Esophagus (tissue), 2 donors: ENCODE measurements at regions not wholly inside any gene's neighbourhood (a gene's known extent, or its start where the extent isn't known, plus 50 kb on each side); places are given as distances from the start of the nearest gene placed in this dataset.
A peak's percentile ranks its signal among the peaks of the same experiment; 100 is the strongest.
"Not testable (repeated sequence)": the region's sequence is repeated elsewhere in the genome, so short reads cannot be mapped to it uniquely, and the experiment has no call there.

Experiments
- H3K27ac ChIP-seq, 2 donors: one replicate each; pipeline ENCODE4 v1.5.1; 2013; ENCODE audit warnings: low read depth in 2 of 2, mild to moderate bottlenecking in 2 of 2, inconsistent platforms in 1 of 2, low read length in 1 of 2, moderate library complexity in 1 of 2
- H3K27me3 ChIP-seq, 2 donors: one replicate each; pipeline ENCODE4 v1.6.1; 2013; ENCODE audit warnings: low read length in 2 of 2, control low read depth in 1 of 2, mild to moderate bottlenecking in 1 of 2; ENCODE audit not compliant: insufficient read depth in 2 of 2, control insufficient read depth in 1 of 2
- H3K36me3 ChIP-seq, 2 donors: one replicate each; pipeline ENCODE4 v1.6.1; 2013; ENCODE audit warnings: low read length in 1 of 2; ENCODE audit not compliant: control insufficient read depth in 2 of 2, insufficient read depth in 2 of 2
- H3K4me1 ChIP-seq, 2 donors: one replicate each; pipeline ENCODE4 v1.6.1; 2013; ENCODE audit warnings: low read length in 1 of 2; ENCODE audit not compliant: control insufficient read depth in 2 of 2, insufficient read depth in 2 of 2
- H3K4me3 ChIP-seq, 2 donors: one replicate each; pipeline ENCODE4 v1.5.1; 2013; ENCODE audit warnings: low read length in 2 of 2, mild to moderate bottlenecking in 2 of 2, low read depth in 1 of 2, moderate library complexity in 1 of 2
- H3K9me3 ChIP-seq, 2 donors: one replicate each; pipeline ENCODE4 v1.6.1; 2013; ENCODE audit warnings: mild to moderate bottlenecking in 2 of 2, low read depth in 1 of 2, low read length in 1 of 2, moderate library complexity in 1 of 2; ENCODE audit not compliant: control insufficient read depth in 2 of 2, insufficient read depth in 1 of 2
- WGBS, 2 donors: extraction: QIAGEN DNeasy Blood & Tissue Kit; methylation state at CpG; one replicate each; pipeline ENCODE4 v1.1.7; 2013; 5-methylcytosine and 5-hydroxymethylcytosine counted together
- donor health status: healthy with polysubstance abuse.
- donor health status: Bipolar disorder and iron deficiency.

DNA sequence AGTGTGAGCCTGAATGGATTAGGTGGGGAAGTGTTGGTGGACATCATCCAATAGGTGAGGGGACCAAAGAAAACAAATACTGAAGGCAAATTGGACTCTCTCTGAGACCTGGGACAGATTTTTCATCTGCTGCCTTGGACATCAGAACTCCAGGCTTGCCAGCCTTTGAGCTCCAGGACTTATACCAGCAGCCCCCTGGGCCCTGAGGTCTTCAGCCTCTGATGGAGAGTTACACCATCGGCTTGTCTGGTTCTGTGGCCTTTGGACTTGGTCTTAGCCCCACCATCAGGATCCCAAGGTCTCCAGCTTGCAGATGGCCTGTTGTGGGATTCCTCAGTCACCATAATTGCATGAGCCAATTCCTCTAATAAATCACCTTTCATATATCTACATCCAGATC, 80.8 kb upstream of the SLC8A3 start:
- Histone ChIP-seq H3K27me3 (peaks cover 0 to 3% of the 10 kb centered on the region in 2 donors), H3K36me3 (no peaks in the 10 kb centered on the region), H3K9me3 (no peaks in the 10 kb centered on the region), H3K4me3 (no peak overlapping the region), H3K4me1 (no peaks in the 10 kb centered on the region), H3K27ac (no peak overlapping the region)
- WGBS, 2 donors = 80 to 95% methylated on average over 1 of the region's 1 CpG

DNA sequence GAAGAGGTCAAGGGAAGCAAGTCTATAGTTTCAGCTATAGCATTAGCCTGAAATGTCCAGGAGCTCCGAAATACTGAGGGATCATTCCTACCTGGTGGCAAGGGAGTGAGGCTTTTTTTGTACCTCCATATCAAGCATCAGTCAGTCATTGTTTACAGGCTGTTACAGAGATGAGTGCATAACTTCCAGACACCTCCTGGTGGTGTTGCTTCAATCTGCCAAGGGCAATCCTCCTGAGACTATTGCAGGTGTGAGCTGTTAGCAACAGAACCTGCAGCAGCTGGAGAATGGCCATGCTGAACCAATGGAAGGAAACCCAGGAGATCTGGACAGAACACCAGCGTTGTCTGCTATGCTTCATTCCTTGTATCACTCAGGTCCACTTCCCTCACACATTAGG, 80.0 kb upstream of the SLC8A3 start:
- Histone ChIP-seq H3K4me3 (no peak overlapping the region), H3K36me3 (no peaks in the 10 kb centered on the region), H3K27ac (no peak overlapping the region), H3K9me3 (no peaks in the 10 kb centered on the region), H3K27me3 (no peaks in the 10 kb centered on the region), H3K4me1 (no peaks in the 10 kb centered on the region)
- 78 to 88% methylated on average over 2 of the region's 2 CpGs for WGBS, 2 donors

DNA sequence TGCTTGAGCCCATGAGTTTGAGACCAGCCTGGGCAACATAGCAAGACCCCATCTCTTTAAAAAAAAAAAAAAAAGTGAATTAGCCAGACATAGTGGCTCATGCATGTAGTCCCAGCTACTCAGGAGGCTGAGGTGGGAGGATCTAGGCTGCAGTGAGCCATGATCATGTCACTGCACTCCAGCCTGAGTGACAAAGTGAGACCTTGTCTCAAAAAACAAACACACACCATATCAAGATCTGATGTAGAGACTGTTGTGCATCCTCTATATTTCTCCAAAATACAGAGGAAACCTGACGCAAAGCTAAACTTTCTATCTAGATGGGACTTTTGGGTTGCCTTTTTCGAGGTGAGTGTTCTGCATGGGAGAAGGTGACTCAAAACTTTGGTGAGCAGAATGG, 77.4 kb upstream of the SLC8A3 start:
- Histone ChIP-seq H3K9me3 (no peaks in the 10 kb centered on the region), H3K4me1 (no peaks in the 10 kb centered on the region), H3K27ac (no peak overlapping the region), H3K27me3 (no peaks in the 10 kb centered on the region), H3K36me3 (no peaks in the 10 kb centered on the region), H3K4me3 (no peak overlapping the region)
- 82 to 91% methylated on average over 2 of the region's 2 CpGs for WGBS, 2 donors

DNA sequence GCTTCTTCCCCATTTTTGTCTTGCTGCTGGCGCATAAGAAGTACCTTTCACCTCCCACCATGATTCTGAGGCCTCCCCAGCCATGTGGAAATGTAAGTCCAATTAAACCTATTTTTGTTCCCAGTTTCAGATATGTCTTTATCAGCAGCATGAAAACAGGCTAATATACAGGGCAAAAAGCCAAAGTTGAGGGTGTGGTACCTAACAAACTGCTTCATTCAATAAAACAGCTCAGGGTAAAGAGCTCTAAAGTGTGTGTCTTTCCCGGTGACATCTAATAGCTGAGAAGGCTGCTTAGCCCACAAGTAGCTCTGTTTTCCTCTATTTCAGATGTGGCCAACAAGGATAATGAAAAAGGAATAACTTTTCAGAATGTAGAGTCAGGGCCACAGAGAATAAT, 76.7 kb upstream of the SLC8A3 start:
- no peaks in the 10 kb centered on the region for H3K27me3 ChIP-seq
- 62 to 64% methylated on average over 2 of the region's 2 CpGs for whole genome bisulfite sequencing, 2 donors

DNA sequence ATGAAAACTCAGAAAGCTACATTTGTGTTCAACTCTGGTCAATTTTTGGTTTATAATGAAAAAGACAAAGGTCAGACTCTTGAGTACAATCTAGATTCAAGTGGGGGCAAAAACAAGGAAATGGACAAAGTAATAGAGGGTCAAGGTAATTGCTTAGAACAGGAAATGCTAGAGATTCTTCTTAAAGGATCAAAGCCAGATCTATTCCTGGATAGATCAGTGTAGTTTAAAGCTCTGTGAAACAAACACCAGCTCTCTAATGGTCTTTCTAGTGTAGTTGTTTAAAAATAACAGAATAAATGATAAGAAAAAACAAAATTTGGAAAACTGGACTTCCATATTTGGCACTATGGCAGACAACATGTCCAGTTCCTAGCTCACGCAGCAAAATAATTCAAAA, 70.7 kb upstream of the SLC8A3 start:
- Histone ChIP-seq H3K27ac (no peak overlapping the region), H3K4me1 (no peaks in the 10 kb centered on the region), H3K4me3 (no peak overlapping the region), H3K36me3 (no peaks in the 10 kb centered on the region), H3K27me3 (no peaks in the 10 kb centered on the region), H3K9me3 (peaks cover 0 to 8% of the 10 kb centered on the region in 2 donors)
- WGBS, 2 donors = 96 to 98% methylated on average over 1 of the region's 1 CpG

More for the DNA sequence above, 76.7 kb upstream of the SLC8A3 start:
- H3K36me3 ChIP-seq = no peaks in the 10 kb centered on the region
- no peaks in the 10 kb centered on the region for H3K4me1 ChIP-seq
- no peak overlapping the region for H3K4me3 ChIP-seq
- no peaks in the 10 kb centered on the region for H3K9me3 ChIP-seq
- no peak overlapping the region for H3K27ac ChIP-seq

DNA sequence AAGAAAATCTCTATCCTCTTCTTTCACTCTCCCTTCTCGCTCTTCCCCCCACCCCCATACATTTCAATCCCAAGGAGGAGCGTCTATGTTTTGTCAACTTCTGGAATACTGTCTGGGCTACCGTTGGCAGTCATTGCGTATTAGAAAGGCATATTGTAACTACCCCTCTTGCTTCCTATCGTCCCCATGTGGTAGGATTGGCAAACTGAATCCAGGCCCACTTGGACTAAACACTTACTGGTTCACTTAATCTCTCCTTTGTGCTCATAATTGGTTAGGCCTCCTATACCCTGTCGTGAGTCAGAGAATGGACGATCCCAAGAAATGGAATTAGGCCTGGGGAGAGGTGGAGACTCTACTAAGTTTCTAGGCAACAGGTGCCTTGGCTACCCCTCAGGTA, 68.8 kb upstream of the SLC8A3 start:
- WGBS, 2 donors = 75 to 76% methylated on average over 7 of the region's 7 CpGs
- Histone ChIP-seq H3K36me3 (no peaks in the 10 kb centered on the region), H3K4me1 (no peaks in the 10 kb centered on the region), H3K27me3 (no peaks in the 10 kb centered on the region), H3K9me3 (peaks cover 0 to 8% of the 10 kb centered on the region in 2 donors), H3K27ac (no peak overlapping the region), H3K4me3 (no peak overlapping the region)

DNA sequence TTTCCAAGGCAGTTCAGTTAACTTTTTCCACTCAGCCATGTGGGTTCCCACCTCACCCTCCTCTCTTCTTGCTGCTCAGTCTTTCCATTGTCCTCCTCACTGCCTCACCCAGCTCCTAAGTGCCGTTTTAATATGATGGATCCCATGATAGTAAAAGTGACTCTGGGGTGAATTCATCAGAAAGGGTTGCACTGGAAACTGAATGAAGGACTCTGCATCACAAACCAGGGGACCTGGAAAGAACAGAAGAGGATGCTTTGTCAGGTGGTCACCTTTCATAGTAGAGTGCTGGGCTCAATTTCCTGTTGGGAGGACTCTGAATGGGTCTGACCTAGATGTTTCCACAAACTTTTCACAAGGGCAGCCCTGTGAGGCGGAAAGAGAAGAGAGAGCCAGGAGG, 67.8 kb upstream of the SLC8A3 start:
- no peak overlapping the region for H3K27ac ChIP-seq
- peaks cover 0 to 8% of the 10 kb centered on the region in 2 donors for H3K9me3 ChIP-seq
- no peak overlapping the region for H3K4me3 ChIP-seq
- WGBS, 2 donors = 36% methylated on average over 2 of the region's 2 CpGs
- H3K4me1 ChIP-seq = no peaks in the 10 kb centered on the region
- no peaks in the 10 kb centered on the region for H3K27me3 ChIP-seq
- H3K36me3 ChIP-seq = no peaks in the 10 kb centered on the region

DNA sequence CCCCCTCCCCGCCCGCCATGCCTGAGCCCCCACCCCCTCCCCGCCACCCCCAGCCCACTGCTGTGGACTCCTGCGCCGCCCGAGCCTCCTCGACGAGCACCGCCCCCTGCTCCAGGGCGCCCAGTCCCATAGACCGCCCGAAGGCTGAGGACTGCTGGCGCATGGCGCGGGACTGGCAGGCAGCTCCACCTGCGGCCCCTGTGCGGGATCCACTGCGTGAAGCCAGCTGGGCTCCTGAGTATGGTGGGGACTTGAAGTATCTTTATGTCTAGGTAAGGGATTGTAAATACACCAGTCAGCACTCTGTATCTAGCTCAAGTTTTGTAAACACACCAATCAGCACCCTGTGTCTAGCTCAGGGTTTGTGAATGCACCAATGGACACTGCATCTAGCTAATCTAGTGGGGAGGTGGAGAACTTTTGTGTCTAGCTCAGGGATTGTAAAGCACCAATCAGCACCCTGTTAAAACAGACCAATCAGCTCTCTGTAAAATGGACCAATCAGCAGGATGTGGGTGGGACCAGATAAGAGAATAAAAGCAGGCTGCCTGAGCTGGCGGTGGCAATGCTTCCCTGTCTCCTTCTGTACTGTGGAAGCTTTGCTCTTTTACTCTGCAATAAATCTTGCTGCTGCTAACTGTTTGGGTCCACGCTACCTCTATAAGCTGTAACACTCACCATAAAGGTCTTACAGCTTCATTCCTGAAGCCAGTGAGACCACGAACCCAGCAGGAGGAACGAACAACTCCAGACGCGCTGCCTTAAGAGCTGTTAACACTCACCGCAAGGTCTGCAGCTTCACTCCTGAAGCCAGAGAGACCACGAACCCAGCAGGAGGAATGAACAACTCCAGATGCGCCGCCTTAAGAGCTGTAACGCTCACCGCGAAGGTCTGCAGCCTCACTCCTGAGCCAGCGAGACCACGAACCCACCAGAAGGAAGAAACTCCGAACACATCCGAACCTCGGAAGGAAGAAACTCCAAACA, 66.6 kb upstream of the SLC8A3 start:
- H3K27me3 ChIP-seq, H3K36me3 ChIP-seq, H3K27ac ChIP-seq, H3K9me3 ChIP-seq, H3K4me1 ChIP-seq: not testable (repeated sequence)
- WGBS, 2 donors = 49 to 56% methylated on average over 31 to 36 of the region's 36 CpGs
- peak overlapping the region in 1 of 2 donors; percentile 50 for H3K4me3 ChIP-seq

DNA sequence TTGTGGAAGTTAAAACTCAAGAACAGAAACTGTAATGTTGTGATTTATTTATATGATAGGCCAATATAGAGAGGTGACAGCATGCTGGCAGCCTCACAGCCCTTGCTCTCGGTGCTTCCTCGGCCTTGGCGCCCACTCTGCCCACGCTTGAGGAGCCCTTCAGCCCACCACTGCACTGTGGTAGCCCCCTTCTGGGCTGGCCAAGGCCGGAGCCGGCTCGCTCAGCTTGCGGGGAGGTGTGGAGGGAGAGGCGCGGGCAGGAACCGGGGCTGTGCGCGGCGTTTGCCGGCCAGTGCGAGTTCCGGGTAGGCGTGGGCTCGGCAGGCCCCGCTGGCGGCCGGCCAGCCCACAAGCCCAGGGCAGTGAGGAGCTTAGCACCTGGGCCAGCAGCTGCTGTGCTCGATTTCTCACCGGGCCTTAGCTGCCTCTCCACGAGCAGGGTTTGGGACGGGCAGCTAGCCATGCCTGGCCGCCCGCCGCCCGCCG, 65.8 kb upstream of the SLC8A3 start:
- H3K27me3 ChIP-seq = no peaks in the 10 kb centered on the region
- H3K4me3 ChIP-seq = peak overlapping the region; percentile 44 to 50
- no peak overlapping the region for H3K27ac ChIP-seq
- WGBS, 2 donors = 0 to 1% methylated on average over 26 to 31 of the region's 31 CpGs
- peaks cover 0 to 8% of the 10 kb centered on the region in 2 donors for H3K9me3 ChIP-seq
- H3K4me1 ChIP-seq = no peaks in the 10 kb centered on the region
- H3K36me3 ChIP-seq = no peaks in the 10 kb centered on the region

DNA sequence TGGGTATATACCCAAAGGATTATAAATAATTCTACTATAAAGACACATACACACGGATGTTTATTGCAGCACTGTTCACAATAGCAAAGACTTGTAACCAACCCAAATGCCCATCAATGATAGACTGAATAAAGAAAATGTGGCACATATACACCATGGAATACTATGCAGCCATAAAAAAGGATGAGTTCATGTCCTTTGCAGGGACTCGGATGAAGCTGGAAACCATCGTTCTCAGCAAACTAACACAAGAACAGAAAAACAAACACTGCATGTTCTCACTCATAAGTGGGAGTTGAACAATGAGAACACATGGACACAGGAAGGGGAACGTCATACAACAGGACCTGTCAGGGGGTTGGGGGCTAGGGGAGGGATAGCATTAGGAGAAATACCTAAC, 64.8 kb upstream of the SLC8A3 start:
- not testable (repeated sequence) for H3K4me3 ChIP-seq, H3K4me1 ChIP-seq, H3K27ac ChIP-seq, H3K9me3 ChIP-seq, H3K27me3 ChIP-seq, H3K36me3 ChIP-seq
- 84 to 85% methylated on average over 4 of the region's 4 CpGs for WGBS, 2 donors
